MM.1S (cell line): ENCODE measurements at regions not wholly inside any gene's neighbourhood (a gene's known extent, or its start where the extent isn't known, plus 50 kb on each side); places are given as distances from the start of the nearest gene placed in this dataset.

ENCODE experiments used
- DNase-seq: peaks from one replicate; pipeline ENCODE4 v3.0.0-alpha.2; 2015
- H2AFZ ChIP-seq: fragments of 300-600 bp; sonication (generic); 2 replicates; pipeline ENCODE4 v1.6.0; 2016; ENCODE audit warnings: antibody characterized with exemption, low read length
- H3F3A ChIP-seq: fragments of 300-600 bp; sonication (generic); 2 replicates; pipeline ENCODE4 v1.6.1; 2016; ENCODE audit warnings: mild to moderate bottlenecking, antibody characterized with exemption, low read length, moderate library complexity, mixed read lengths; ENCODE audit not compliant: insufficient read depth
- H3K27ac ChIP-seq: fragments of 300-600 bp; sonication (generic); 2 replicates; pipeline ENCODE4 v1.5.1; 2016; ENCODE audit warnings: mild to moderate bottlenecking, low read length
- H3K27me3 ChIP-seq: fragments of 300-600 bp; sonication (generic); replicated peaks from 2 replicates; pipeline ENCODE4 v1.6.0; 2016; ENCODE audit warnings: low read length; ENCODE audit not compliant: insufficient read depth
- H3K36me3 ChIP-seq: fragments of 300-600 bp; sonication (generic); replicated peaks from 2 replicates; pipeline ENCODE4 v1.6.1; 2016; ENCODE audit warnings: mild to moderate bottlenecking, low read length, mixed read lengths; ENCODE audit not compliant: insufficient read depth
- H3K4me1 ChIP-seq: fragments of 300-600 bp; sonication (generic); 2 replicates; pipeline ENCODE4 v1.6.1; 2016; ENCODE audit warnings: low read length, mixed read lengths
- H3K4me2 ChIP-seq: fragments of 300-600 bp; sonication (generic); 2 replicates; pipeline ENCODE4 v1.6.0; 2016; ENCODE audit warnings: low read depth, low read length
- H3K4me3 ChIP-seq: fragments of 300-600 bp; sonication (generic); 2 replicates; pipeline ENCODE4 v1.5.1; 2016; ENCODE audit warnings: low read length, mixed read lengths
- H3K79me2 ChIP-seq: fragments of 300-600 bp; sonication (generic); 2 replicates; pipeline ENCODE4 v1.6.1; 2016; ENCODE audit warnings: mixed run types, low read length, mixed read lengths
- H3K9ac ChIP-seq: fragments of 300-600 bp; sonication (generic); 2 replicates; pipeline ENCODE4 v1.6.1; 2016; ENCODE audit warnings: low read length, mixed read lengths
- H3K9me2 ChIP-seq: fragments of 300-600 bp; sonication (generic); replicated peaks from 2 replicates; pipeline ENCODE4 v1.6.1; 2016; ENCODE audit warnings: mild to moderate bottlenecking, low read length, mixed read lengths; ENCODE audit not compliant: insufficient read depth
- H3K9me3 ChIP-seq: fragments of 300-600 bp; sonication (generic); replicated peaks from 2 replicates; pipeline ENCODE4 v1.6.1; 2016; ENCODE audit warnings: mild to moderate bottlenecking, low read length, mixed read lengths; ENCODE audit not compliant: insufficient read depth
- H4K20me1 ChIP-seq: fragments of 300-600 bp; sonication (generic); 2 replicates; pipeline ENCODE4 v1.6.1; 2016; ENCODE audit warnings: mild to moderate bottlenecking, low read length, moderate library complexity, mixed read lengths; ENCODE audit not compliant: insufficient read depth
- EZH2 ChIP-seq: fragments of 300-600 bp; sonication (generic); optimal IDR thresholded peaks from 2 replicates; pipeline ENCODE3; 2017; ENCODE audit warnings: low read depth, mild to moderate bottlenecking, antibody characterized with exemption, low read length, mixed read lengths
- EZH2phosphoT487 ChIP-seq: fragments of 300-600 bp; sonication (generic); IDR thresholded peaks from 2 replicates; pipeline ENCODE4 v1.6.1; 2018; ENCODE audit warnings: antibody characterized with exemption, low read length
- TF ChIP-seq, protein P1 (sequence below): fragments of 300-600 bp; sonication (generic); IDR thresholded peaks from 2 replicates; pipeline ENCODE4 v1.5.1; 2016; ENCODE audit warnings: antibody characterized with exemption, low read length, mixed read lengths

GRCh38 chrX:6291444-6291843 is 62.8 kb upstream of the NLGN4X start:
- DNase-seq, result no peak
- H3K9me3 ChIP-seq, result no peaks in the 10 kb centered on the region
- H3K9ac ChIP-seq, result no peak overlapping the region
- no peak overlapping the region for H3K27ac ChIP-seq
- H3K27me3 ChIP-seq, result no peaks in the 10 kb centered on the region
- H3K79me2 ChIP-seq, result no peaks in the 10 kb centered on the region
- H4K20me1 ChIP-seq, result no peaks in the 10 kb centered on the region
- H3K4me1 ChIP-seq, result no peaks in the 10 kb centered on the region
- no peak overlapping the region for H3K4me2 ChIP-seq
- TF ChIP-seq, protein P1, sequence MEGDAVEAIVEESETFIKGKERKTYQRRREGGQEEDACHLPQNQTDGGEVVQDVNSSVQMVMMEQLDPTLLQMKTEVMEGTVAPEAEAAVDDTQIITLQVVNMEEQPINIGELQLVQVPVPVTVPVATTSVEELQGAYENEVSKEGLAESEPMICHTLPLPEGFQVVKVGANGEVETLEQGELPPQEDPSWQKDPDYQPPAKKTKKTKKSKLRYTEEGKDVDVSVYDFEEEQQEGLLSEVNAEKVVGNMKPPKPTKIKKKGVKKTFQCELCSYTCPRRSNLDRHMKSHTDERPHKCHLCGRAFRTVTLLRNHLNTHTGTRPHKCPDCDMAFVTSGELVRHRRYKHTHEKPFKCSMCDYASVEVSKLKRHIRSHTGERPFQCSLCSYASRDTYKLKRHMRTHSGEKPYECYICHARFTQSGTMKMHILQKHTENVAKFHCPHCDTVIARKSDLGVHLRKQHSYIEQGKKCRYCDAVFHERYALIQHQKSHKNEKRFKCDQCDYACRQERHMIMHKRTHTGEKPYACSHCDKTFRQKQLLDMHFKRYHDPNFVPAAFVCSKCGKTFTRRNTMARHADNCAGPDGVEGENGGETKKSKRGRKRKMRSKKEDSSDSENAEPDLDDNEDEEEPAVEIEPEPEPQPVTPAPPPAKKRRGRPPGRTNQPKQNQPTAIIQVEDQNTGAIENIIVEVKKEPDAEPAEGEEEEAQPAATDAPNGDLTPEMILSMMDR, result no peak
- no peak for TF ChIP-seq EZH2phosphoT487
- no peak for TF ChIP-seq EZH2
- H3K9me2 ChIP-seq, result no peaks in the 10 kb centered on the region
- no peak overlapping the region for H3K4me3 ChIP-seq
- H3K36me3 ChIP-seq, result no peaks in the 10 kb centered on the region
- H3F3A ChIP-seq, result no peaks in the 10 kb centered on the region
- H2AFZ ChIP-seq, result no peak overlapping the region

DNA sequence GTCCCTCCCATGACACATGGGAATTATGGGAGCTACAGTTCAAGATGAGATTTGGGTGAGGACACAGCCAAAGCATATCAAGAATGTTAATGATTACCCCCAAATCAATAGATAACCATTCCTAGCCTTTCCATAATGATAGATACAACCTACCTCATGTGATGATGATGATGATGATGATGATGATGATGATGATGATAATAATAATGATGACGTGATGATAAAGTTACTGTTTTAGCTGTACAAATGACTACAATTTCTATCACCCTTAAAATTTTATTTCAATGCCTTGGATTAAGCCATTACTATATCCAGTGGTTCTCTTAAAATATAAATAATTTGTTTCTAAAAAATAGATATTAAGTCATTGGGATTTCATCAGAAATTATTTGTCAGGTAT is 55.2 kb upstream of the NLGN4X start:
- Histone ChIP-seq H3K27me3 (no peaks in the 10 kb centered on the region), H3K4me3 (no peak overlapping the region), H3K36me3 (no peaks in the 10 kb centered on the region), H3K9me2 (no peaks in the 10 kb centered on the region), H2AFZ (no peak overlapping the region), H3F3A (no peaks in the 10 kb centered on the region), H3K79me2 (no peaks in the 10 kb centered on the region), H3K9me3 (no peaks in the 10 kb centered on the region), H4K20me1 (no peaks in the 10 kb centered on the region), H3K27ac (no peak overlapping the region), H3K9ac (no peak overlapping the region), H3K4me1 (no peaks in the 10 kb centered on the region), H3K4me2 (no peak overlapping the region)
- DNase-seq, result no peak
- TF ChIP-seq EZH2phosphoT487 (no peak), EZH2 (no peak)
- TF ChIP-seq, protein P1, result no peak

GRCh38 chrX:6279277-6279909 is 50.7 kb upstream of the NLGN4X start:
- Histone ChIP-seq H3K4me2 (no peak overlapping the region), H3K27me3 (no peaks in the 10 kb centered on the region), H3K79me2 (no peaks in the 10 kb centered on the region), H3F3A (no peaks in the 10 kb centered on the region), H3K4me1 (no peaks in the 10 kb centered on the region), H3K4me3 (no peak overlapping the region), H3K9me3 (no peaks in the 10 kb centered on the region), H2AFZ (no peak overlapping the region), H3K9ac (no peak overlapping the region), H3K9me2 (no peaks in the 10 kb centered on the region), H3K27ac (no peak overlapping the region), H3K36me3 (no peaks in the 10 kb centered on the region), H4K20me1 (no peaks in the 10 kb centered on the region)
- no peak for TF ChIP-seq EZH2phosphoT487
- TF ChIP-seq, protein P1, result no peak
- no peak for TF ChIP-seq EZH2
- no peak for DNase-seq
